GM12891 (cell line): ENCODE measurements at regions not wholly inside any gene's neighbourhood (a gene's known extent, or its start where the extent isn't known, plus 50 kb on each side); places are given as distances from the start of the nearest gene placed in this dataset.

ENCODE experiments used
- DNase-seq: peaks from one replicate; pipeline ENCODE4 v3.0.0; 2011; ENCODE audit warnings: low spot score; ENCODE audit not compliant: insufficient read length
- FAIRE-seq: peaks from 2 replicates; lab custom pipeline; 2011; peaks lifted over from hg19 to GRCh38; lab: Jason Lieb, UNC
- PAX5 ChIP-seq: IDR thresholded peaks from 2 replicates; pipeline ENCODE4 v1.6.1; 2011; ENCODE audit warnings: low read length, moderate library complexity, mild to moderate bottlenecking; ENCODE audit not compliant: insufficient read depth, severe bottlenecking
- POLR2A ChIP-seq: IDR thresholded peaks from 2 replicates; pipeline ENCODE4 v1.6.1; 2011; ENCODE audit warnings: low read depth, low read length, control low read depth
- POLR2AphosphoS5 ChIP-seq: IDR thresholded peaks from 2 replicates; pipeline ENCODE4 v1.6.1; 2011; ENCODE audit warnings: low read depth, low read length, control low read depth
- POU2F2 ChIP-seq: IDR thresholded peaks from 2 replicates; pipeline ENCODE4 v1.6.1; 2011; ENCODE audit warnings: low read depth, mild to moderate bottlenecking, control low read depth, low read length, moderate library complexity
- SPI1 ChIP-seq: IDR thresholded peaks from 2 replicates; pipeline ENCODE4 v1.6.1; 2011; ENCODE audit warnings: low read depth, low read length, control low read depth
- TAF1 ChIP-seq: IDR thresholded peaks from 2 replicates; pipeline ENCODE4 v1.6.1; 2011; ENCODE audit warnings: low read depth, low read length, control low read depth

GRCh38 chr22:22099833-22100812 lies 117.5 kb upstream of the TOP3B start:
- TF ChIP-seq POU2F2 (no peak), POLR2A (no peak), POLR2AphosphoS5 (no peak), SPI1 (no peak), TAF1 (no peak), PAX5 (no peak)
- FAIRE-seq (no peak), DNase-seq (no peak)

GRCh38 chr22:22099194-22099486 lies 116.6 kb upstream of the TOP3B start:
- TF ChIP-seq SPI1 (peak; percentile 97), TAF1 (no peak), POLR2AphosphoS5 (no peak)
- DNase-seq (peak; percentile 22), FAIRE-seq (peak; percentile 84)

- peak; percentile 75 for FAIRE-seq
- no peak for DNase-seq
- peak; percentile 95 for TF ChIP-seq POU2F2
- TF ChIP-seq PAX5, result no peak
Measured at GRCh38 chr22:22098457-22099193, 116.0 kb upstream of the TOP3B start.

DNA sequence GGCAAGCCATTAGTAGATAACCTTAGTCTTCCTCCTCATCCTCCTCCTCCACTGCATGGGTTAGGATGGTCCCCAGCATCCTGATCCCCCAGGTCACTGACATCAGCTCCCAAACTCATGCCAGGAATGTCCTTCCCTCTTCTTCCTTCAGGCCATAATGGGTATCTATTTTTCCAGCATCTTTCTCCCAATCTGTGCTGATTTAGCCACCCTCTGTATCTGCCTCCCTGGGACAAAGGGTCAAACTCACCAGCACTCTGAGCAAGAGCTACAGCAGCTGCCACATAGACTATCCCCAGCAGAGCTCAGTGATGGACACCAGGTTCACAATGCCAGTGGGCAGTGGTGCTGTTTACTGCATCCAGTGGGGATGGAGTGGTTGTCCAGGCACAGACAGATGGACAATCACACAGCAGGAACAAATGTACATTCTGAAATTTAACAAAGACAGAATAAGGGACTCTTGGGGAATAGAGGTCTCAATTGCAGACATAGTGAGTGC lies 115.2 kb upstream of the TOP3B start:
- no peak for TF ChIP-seq TAF1
- TF ChIP-seq POU2F2, result no peak
- no peak for TF ChIP-seq POLR2A
- TF ChIP-seq SPI1, result no peak
- no peak for TF ChIP-seq PAX5
- no peak for TF ChIP-seq POLR2AphosphoS5
- DNase-seq, result no peak
- peak; percentile 33 for FAIRE-seq

DNA sequence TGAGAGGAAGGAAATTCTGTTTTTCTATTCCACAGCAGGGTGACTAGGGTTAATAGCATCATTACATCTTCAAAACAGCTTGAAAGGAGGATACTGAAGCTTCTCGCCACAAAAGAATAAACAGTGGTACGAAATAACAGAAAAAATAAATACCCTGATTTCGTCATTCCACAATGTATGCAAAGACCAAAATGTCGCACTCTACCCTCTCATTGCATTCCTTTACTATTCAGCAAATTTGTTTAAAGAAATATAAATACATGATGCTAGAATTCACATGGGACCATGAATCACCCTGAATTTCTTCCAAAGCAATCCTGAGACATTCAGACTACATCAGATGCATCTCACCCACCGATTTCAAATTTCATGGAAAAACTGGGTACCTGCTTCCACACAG lies 112.3 kb upstream of the TOP3B start:
- no peak for TF ChIP-seq PAX5
- TF ChIP-seq SPI1, result no peak
- TF ChIP-seq POLR2A, result no peak
- TF ChIP-seq POU2F2, result no peak
- TF ChIP-seq POLR2AphosphoS5, result no peak
- no peak for TF ChIP-seq TAF1
- FAIRE-seq (no peak), DNase-seq (no peak)

DNA sequence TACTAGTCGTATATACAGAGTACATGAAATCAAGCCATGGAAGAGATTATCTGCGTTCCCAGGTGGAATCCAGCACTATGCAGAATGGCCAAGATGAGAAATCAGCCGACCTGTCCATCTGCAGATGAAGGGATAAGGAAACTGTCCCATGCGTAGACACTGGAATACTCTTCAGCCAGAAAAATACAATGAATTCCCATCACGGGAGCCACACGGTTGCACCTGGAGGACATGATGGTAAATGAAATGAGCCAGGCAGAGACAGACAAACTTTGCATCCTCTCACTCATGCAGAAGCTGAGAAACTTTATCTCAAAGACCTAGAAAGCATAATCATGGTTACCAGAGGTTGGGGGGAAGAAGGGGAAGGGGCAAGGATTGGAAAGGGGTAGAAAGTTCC lies 111.9 kb upstream of the TOP3B start:
- FAIRE-seq (no peak), DNase-seq (no peak)
- TF ChIP-seq POU2F2 (no peak), POLR2A (no peak), SPI1 (no peak), POLR2AphosphoS5 (no peak), PAX5 (no peak), TAF1 (no peak)

GRCh38 chr22:22093743-22094142 lies 111.2 kb upstream of the TOP3B start:
- peak; percentile 63 for FAIRE-seq
- TF ChIP-seq PAX5, result no peak
- TF ChIP-seq POLR2AphosphoS5, result no peak
- no peak for TF ChIP-seq POLR2A
- TF ChIP-seq SPI1, result no peak
- TF ChIP-seq TAF1, result no peak
- no peak for TF ChIP-seq POU2F2

GRCh38 chr22:22092974-22093373 lies 110.4 kb upstream of the TOP3B start:
- DNase-seq (no peak), FAIRE-seq (no peak)
- TF ChIP-seq POLR2A (no peak), SPI1 (no peak), TAF1 (no peak), POU2F2 (no peak), POLR2AphosphoS5 (no peak), PAX5 (no peak)

More at GRCh38 chr22:22093743-22094142, 111.2 kb upstream of the TOP3B start:
- DNase-seq, result no peak

- DNase-seq (no peak), FAIRE-seq (no peak)
- TF ChIP-seq POU2F2, result no peak
- TF ChIP-seq PAX5, result no peak
- no peak for TF ChIP-seq SPI1
- no peak for TF ChIP-seq TAF1
- no peak for TF ChIP-seq POLR2AphosphoS5
Measured at GRCh38 chr22:22092101-22092500, 109.5 kb upstream of the TOP3B start.
